Fibroblast of mammary gland (primary cell): ENCODE measurements at regions not wholly inside any gene's neighbourhood (a gene's known extent, or its start where the extent isn't known, plus 50 kb on each side); places are given as distances from the start of the nearest gene placed in this dataset.

Experiments used
- DNase-seq: peaks from one replicate; pipeline ENCODE4 v3.0.0-alpha.2; 2010; ENCODE audit warnings: low read depth
- H3K4me3 ChIP-seq: 2 replicates; pipeline ENCODE4 v1.5.1; 2011; ENCODE audit warnings: low read depth, mild to moderate bottlenecking, low read length, moderate library complexity; ENCODE audit not compliant: control insufficient read depth
- TF ChIP-seq, protein P1 (sequence below): conservative IDR thresholded peaks from 2 replicates; pipeline ENCODE4 v1.5.1; 2011; ENCODE audit warnings: low read depth, low read length, inconsistent platforms; ENCODE audit not compliant: control insufficient read depth, insufficient read depth

DNA sequence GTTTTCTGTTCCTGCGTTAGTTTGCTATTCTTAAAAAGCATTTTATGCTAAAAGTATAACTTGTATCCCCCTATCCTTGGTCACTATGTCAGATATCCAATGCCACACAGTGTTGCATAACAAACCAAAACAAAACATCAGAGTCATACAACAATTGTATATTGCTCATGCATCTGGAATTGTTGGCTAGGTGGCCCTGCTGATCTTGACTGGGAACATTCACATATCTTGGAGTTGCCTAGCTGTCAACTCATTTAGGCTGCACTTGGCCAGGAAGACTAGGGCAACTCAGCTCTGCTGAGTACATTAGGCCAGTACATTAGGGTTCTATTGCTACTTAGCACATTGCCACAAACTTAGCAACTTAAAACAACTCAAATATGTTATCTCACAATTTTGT is 706.5 kb upstream of the UBE2E2 start:
- TF ChIP-seq, protein P1, sequence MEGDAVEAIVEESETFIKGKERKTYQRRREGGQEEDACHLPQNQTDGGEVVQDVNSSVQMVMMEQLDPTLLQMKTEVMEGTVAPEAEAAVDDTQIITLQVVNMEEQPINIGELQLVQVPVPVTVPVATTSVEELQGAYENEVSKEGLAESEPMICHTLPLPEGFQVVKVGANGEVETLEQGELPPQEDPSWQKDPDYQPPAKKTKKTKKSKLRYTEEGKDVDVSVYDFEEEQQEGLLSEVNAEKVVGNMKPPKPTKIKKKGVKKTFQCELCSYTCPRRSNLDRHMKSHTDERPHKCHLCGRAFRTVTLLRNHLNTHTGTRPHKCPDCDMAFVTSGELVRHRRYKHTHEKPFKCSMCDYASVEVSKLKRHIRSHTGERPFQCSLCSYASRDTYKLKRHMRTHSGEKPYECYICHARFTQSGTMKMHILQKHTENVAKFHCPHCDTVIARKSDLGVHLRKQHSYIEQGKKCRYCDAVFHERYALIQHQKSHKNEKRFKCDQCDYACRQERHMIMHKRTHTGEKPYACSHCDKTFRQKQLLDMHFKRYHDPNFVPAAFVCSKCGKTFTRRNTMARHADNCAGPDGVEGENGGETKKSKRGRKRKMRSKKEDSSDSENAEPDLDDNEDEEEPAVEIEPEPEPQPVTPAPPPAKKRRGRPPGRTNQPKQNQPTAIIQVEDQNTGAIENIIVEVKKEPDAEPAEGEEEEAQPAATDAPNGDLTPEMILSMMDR: no peak
- no peak overlapping the region for H3K4me3 ChIP-seq
- DNase-seq: peak; percentile 14

DNA sequence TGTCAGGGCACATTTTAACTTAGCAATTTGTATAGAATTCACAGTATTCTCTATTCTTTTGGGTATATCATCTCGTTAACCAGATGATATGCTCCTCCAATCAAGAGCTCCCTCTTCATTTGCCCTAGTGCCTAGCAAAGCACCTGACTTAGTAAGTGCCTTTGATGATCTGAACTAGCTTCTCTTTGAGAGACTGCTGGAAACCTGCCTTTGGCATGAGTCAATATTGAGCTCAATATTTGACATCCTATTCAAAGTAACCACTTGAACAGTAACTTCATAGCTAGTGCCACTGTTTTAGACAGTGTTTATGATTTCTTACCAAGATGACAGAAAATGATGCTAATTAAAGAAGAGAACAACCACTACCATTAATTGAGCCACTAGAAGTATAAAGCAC is 696.3 kb upstream of the UBE2E2 start:
- TF ChIP-seq, protein P1: no peak

DNA sequence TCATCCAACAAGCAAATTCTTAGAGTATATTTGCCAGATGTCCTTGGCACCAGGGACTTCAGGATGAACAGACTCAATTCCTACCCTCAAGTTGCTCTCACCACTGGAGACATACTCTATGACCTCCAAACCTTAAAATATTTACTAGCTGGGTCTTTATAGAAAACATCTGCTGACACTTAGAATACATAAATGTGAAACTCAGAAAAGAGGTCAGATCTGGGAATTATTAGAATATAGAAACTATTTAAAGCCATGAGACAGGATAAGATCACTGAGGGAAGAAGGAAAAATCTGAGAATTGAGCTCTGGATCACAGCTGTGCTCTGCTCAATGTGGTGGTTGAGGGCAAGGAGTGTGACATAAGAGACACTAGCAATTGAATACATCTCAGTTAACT is 695.4 kb upstream of the UBE2E2 start:
- H3K4me3 ChIP-seq: no peak overlapping the region
- TF ChIP-seq, protein P1: no peak
- DNase-seq: no peak

More for the DNA sequence above, 696.3 kb upstream of the UBE2E2 start:
- DNase-seq: no peak
- H3K4me3 ChIP-seq: no peak overlapping the region

DNA sequence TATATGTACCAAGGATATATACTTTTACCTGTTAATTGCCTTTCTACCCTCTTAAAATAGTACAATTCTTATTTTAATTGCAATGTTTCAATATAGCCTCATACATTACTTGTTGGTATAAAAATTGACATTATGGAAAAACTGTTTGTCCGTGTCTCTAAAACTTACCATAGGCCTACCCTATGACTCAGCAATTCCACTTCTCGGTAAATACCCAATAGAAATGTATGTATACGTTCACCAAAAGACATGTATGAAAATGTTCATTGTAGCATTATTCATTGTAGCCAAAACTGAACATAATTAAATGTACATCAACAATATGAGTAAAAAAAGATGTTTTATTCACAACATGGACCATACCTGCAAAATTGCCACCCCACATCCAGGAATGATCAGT is 679.2 kb upstream of the UBE2E2 start:
- TF ChIP-seq, protein P1: no peak
- H3K4me3 ChIP-seq: no peak overlapping the region
- DNase-seq: no peak

DNA sequence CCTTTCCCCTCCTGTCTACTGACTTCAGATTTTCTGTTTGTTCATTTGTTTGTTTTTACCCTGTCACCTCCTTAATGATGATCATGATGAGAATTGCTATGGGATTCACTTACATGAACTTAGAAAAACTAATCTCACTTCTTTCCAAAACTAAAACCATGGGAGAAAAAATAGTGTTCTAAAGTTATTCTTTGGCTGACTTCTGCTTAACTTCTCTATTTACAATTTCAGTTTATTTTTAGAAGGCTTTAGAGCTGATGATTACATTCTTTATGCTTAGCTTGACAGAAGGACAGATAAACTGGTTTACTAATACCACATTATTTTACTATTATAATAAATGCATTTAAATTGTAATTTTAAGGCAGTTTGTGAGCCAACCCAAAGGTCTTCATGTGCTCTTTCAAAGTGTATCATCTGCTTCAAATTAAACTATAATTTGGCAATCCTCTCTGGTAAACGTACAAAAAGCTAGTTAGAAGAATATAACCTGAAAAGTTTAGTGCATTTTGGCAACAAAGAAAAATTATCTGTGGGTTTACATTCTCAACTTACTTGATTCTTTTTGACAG is 676.8 kb upstream of the UBE2E2 start:
- TF ChIP-seq, protein P1: no peak
- no peak overlapping the region for H3K4me3 ChIP-seq
- peak; percentile 24 for DNase-seq

DNA sequence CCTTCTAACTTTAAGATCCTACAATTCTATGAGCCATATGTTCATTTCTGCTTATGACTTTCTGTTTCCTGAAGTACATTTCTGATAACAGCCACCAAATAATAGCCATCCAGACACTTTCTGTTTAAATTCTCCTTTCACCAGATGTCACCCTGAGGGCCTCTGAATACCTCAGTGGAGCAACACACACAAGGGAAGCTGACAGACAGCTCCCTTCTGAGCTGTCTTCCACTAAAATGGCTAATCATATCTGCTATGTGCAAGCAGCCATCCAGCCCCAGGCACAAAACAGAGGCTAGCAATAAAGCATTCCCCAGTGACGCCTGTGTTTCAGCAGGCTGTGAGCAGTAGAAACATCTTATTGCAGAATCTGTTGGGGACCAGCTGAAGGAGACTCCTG is 666.6 kb upstream of the UBE2E2 start:
- TF ChIP-seq, protein P1: no peak
- no peak overlapping the region for H3K4me3 ChIP-seq
- no peak for DNase-seq

DNA sequence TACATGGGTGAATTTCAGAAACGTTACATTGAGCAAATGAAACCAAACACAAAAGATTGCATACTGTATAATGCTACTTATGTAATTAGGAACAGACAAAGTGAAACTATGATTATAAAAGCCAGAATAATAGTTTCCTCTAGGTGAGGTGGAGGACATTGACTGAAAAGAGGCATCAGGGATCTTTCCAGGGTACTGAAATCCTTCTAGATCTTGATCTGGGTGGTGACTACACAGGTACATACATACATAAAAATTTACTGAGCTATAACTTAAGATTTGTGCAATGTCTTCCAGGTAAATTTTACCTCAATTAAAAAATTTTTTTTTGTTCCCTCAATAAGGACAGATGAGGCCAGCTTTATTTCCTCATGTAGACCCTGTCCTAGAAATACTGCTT is 665.6 kb upstream of the UBE2E2 start:
- TF ChIP-seq, protein P1: no peak
- DNase-seq: no peak
- no peak overlapping the region for H3K4me3 ChIP-seq
